ENCODE measurements at regions not wholly inside any gene's neighbourhood (a gene's known extent, or its start where the extent isn't known, plus 50 kb on each side); places are given as distances from the start of the nearest gene placed in this dataset.

GRCh38 chr22:44395118-44396005 is 82.6 kb upstream of the SHISAL1 start:
- no peak overlapping the region for H3K4me3 Mint-ChIP-seq (ENCODE audit: unreplicated experiment)
- H3K9me3 Mint-ChIP-seq (ENCODE audit: unreplicated experiment) = no peaks in the 10 kb centered on the region
- DNase-seq (ENCODE audit: extremely low spot score, unreplicated experiment) = peak; percentile 83
- no peaks in the 10 kb centered on the region for H3K36me3 Mint-ChIP-seq (ENCODE audit: unreplicated experiment)
- H3K4me1 Mint-ChIP-seq (ENCODE audit: unreplicated experiment) = peaks cover 2% of the 10 kb centered on the region
- H3K27ac Mint-ChIP-seq (ENCODE audit: unreplicated experiment) = no peak overlapping the region
- no peak for TF ChIP-seq CTCF (IDR thresholded peaks at IDR 0.05)
- H3K27me3 Mint-ChIP-seq (ENCODE audit: unreplicated experiment) = peaks cover 23% of the 10 kb centered on the region

GRCh38 chr22:44394246-44395117 is 81.7 kb upstream of the SHISAL1 start:
- H3K36me3 Mint-ChIP-seq (ENCODE audit: unreplicated experiment) = no peaks in the 10 kb centered on the region
- DNase-seq (ENCODE audit: extremely low spot score, unreplicated experiment) = peak; percentile 65
- TF ChIP-seq CTCF (IDR thresholded peaks at IDR 0.05) = no peak
- H3K27ac Mint-ChIP-seq (ENCODE audit: unreplicated experiment) = no peak overlapping the region
- H3K9me3 Mint-ChIP-seq (ENCODE audit: unreplicated experiment) = no peaks in the 10 kb centered on the region
- no peaks in the 10 kb centered on the region for H3K4me1 Mint-ChIP-seq (ENCODE audit: unreplicated experiment)
- H3K4me3 Mint-ChIP-seq (ENCODE audit: unreplicated experiment) = no peak overlapping the region
- H3K27me3 Mint-ChIP-seq (ENCODE audit: unreplicated experiment) = peaks cover 23% of the 10 kb centered on the region

GRCh38 chr22:44393066-44393465 is 80.3 kb upstream of the SHISAL1 start:
- no peaks in the 10 kb centered on the region for H3K4me1 Mint-ChIP-seq (ENCODE audit: unreplicated experiment)
- no peaks in the 10 kb centered on the region for H3K36me3 Mint-ChIP-seq (ENCODE audit: unreplicated experiment)
- no peak overlapping the region for H3K4me3 Mint-ChIP-seq (ENCODE audit: unreplicated experiment)
- no peak overlapping the region for H3K27ac Mint-ChIP-seq (ENCODE audit: unreplicated experiment)
- no peaks in the 10 kb centered on the region for H3K9me3 Mint-ChIP-seq (ENCODE audit: unreplicated experiment)
- H3K27me3 Mint-ChIP-seq (ENCODE audit: unreplicated experiment) = peaks cover 28% of the 10 kb centered on the region
- no peak for TF ChIP-seq CTCF (IDR thresholded peaks at IDR 0.05)
- peak; percentile 71 for DNase-seq (ENCODE audit: extremely low spot score, unreplicated experiment)

- Mint-ChIP-seq H3K9me3 (ENCODE audit: unreplicated experiment) (no peaks in the 10 kb centered on the region), H3K36me3 (ENCODE audit: unreplicated experiment) (no peaks in the 10 kb centered on the region), H3K4me3 (ENCODE audit: unreplicated experiment) (no peak overlapping the region), H3K4me1 (ENCODE audit: unreplicated experiment) (no peaks in the 10 kb centered on the region), H3K27me3 (ENCODE audit: unreplicated experiment) (peaks cover 31% of the 10 kb centered on the region), H3K27ac (ENCODE audit: unreplicated experiment) (no peak overlapping the region)
- DNase-seq (ENCODE audit: extremely low spot score, unreplicated experiment) = peak; percentile 56
- no peak for TF ChIP-seq CTCF (IDR thresholded peaks at IDR 0.05)
Measured at GRCh38 chr22:44392446-44392921, 79.7 kb upstream of the SHISAL1 start.
